GM23248 (cell line): ENCODE measurements at regions not wholly inside any gene's neighbourhood (a gene's known extent, or its start where the extent isn't known, plus 50 kb on each side); places are given as distances from the start of the nearest gene placed in this dataset.

Source experiments
- DNase-seq: peaks from one replicate; pipeline ENCODE4 v3.0.0-alpha.2; 2015
- H2AFZ ChIP-seq: fragments of 200-600 bp; sonication (generic); 2 replicates; pipeline ENCODE4 v1.6.1; 2016; ENCODE audit warnings: antibody characterized with exemption
- H3F3A ChIP-seq: fragments of 200-600 bp; sonication (generic); 2 replicates; pipeline ENCODE4 v1.6.1; 2016; ENCODE audit warnings: mild to moderate bottlenecking, antibody characterized with exemption, mixed run types; ENCODE audit not compliant: insufficient read depth
- H3K27ac ChIP-seq: fragments of 200-600 bp; sonication (generic); 2 replicates; pipeline ENCODE4 v1.5.1; 2016; ENCODE audit warnings: mild to moderate bottlenecking
- H3K27me3 ChIP-seq: fragments of 200-600 bp; sonication (generic); replicated peaks from 2 replicates; pipeline ENCODE4 v1.6.1; 2016; ENCODE audit warnings: mild to moderate bottlenecking; ENCODE audit not compliant: insufficient read depth
- H3K36me3 ChIP-seq: fragments of 200-600 bp; sonication (generic); 2 replicates; pipeline ENCODE4 v1.6.1; 2016; ENCODE audit warnings: low read depth, mild to moderate bottlenecking
- H3K4me1 ChIP-seq: fragments of 200-600 bp; sonication (generic); 2 replicates; pipeline ENCODE4 v1.6.1; 2016; ENCODE audit warnings: mild to moderate bottlenecking; ENCODE audit not compliant: insufficient read depth
- H3K4me2 ChIP-seq: fragments of 200-600 bp; sonication (generic); one replicate; pipeline ENCODE4 v1.6.1; 2016; ENCODE audit warnings: mild to moderate bottlenecking; ENCODE audit not compliant: unreplicated experiment
- H3K4me3 ChIP-seq: fragments of 200-600 bp; sonication (generic); 2 replicates; pipeline ENCODE4 v1.5.1; 2016; ENCODE audit warnings: mild to moderate bottlenecking
- H3K79me2 ChIP-seq: fragments of 200-600 bp; sonication (generic); 2 replicates; pipeline ENCODE4 v1.6.1; 2016; ENCODE audit warnings: mild to moderate bottlenecking; ENCODE audit not compliant: insufficient read depth
- H3K9ac ChIP-seq: fragments of 200-600 bp; sonication (generic); 2 replicates; pipeline ENCODE4 v1.6.1; 2016; ENCODE audit warnings: mild to moderate bottlenecking
- H3K9me2 ChIP-seq: fragments of 200-600 bp; sonication (generic); 2 replicates; pipeline ENCODE4 v1.6.1; 2016; ENCODE audit warnings: mixed run types, mild to moderate bottlenecking, moderate library complexity; ENCODE audit not compliant: insufficient read depth
- H3K9me3 ChIP-seq: fragments of 200-600 bp; sonication (generic); one replicate; pipeline ENCODE4 v1.6.1; 2017; ENCODE audit warnings: low read depth
- H4K20me1 ChIP-seq: fragments of 200-600 bp; sonication (generic); 2 replicates; pipeline ENCODE4 v1.6.0; 2016; ENCODE audit not compliant: insufficient read depth
- EZH2 ChIP-seq: fragments of 200-600 bp; sonication (generic); IDR thresholded peaks from 2 replicates; pipeline ENCODE4 v1.6.1; 2018; ENCODE audit warnings: antibody characterized with exemption, mild to moderate bottlenecking; ENCODE audit not compliant: insufficient read depth, poor library complexity, severe bottlenecking
- EZH2phosphoT487 ChIP-seq: fragments of 200-600 bp; sonication (generic); IDR thresholded peaks from 2 replicates; pipeline ENCODE4 v1.6.1; 2018; ENCODE audit warnings: antibody characterized with exemption, moderate library complexity, mild to moderate bottlenecking, low read depth; ENCODE audit not compliant: insufficient read depth
- WGBS, 2 experiments: methylation state at CpG; one replicate each; pipeline ENCODE4 v1.1.6; 2015 to 2017; ENCODE audit warnings: low lambda C conversion rate in 2 of 2, low coverage in 1 of 2; ENCODE audit errors: missing lambda C conversion rate in 2 of 2; 5-methylcytosine and 5-hydroxymethylcytosine counted together
- in situ Hi-C: fragments of 300-500 bp; cut with MboI; formaldehyde crosslinking; loops from 2 replicates; pipeline ENCODE4 v1.15.0; 2020

DNA sequence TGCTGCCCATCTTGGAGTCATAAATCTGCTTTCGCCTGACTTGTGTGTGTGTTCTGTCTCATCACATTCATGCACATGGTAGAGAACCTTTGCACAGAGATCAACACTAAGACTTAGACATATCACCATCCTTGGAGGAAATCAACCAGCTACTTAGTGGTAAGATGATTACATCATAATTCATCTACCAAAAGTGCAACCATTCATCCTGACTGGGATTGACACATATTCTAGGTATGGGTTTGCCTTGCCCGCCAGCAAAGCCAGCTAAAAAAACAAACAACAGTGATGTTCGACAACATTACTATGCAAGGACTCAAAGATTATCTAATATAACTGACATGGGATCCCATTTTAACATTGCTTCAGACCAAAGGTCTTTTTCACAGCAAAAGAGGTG is 228.7 kb downstream of the NUAK1 start:
- Histone ChIP-seq H3K9me2 (no peaks in the 10 kb centered on the region), H4K20me1 (no peaks in the 10 kb centered on the region), H3F3A (no peaks in the 10 kb centered on the region), H3K4me3 (no peak overlapping the region), H3K27me3 (no peaks in the 10 kb centered on the region), H3K9me3 (no peaks in the 10 kb centered on the region), H3K27ac (no peak overlapping the region), H3K9ac (no peak overlapping the region), H3K4me2 (no peak overlapping the region), H3K4me1 (no peaks in the 10 kb centered on the region), H3K36me3 (no peaks in the 10 kb centered on the region), H3K79me2 (no peaks in the 10 kb centered on the region), H2AFZ (no peak overlapping the region)
- TF ChIP-seq EZH2phosphoT487 (no peak), EZH2 (no peak)
- in situ Hi-C loops = no loop called here
- DNase-seq = no peak
- WGBS, 2 experiments = 83 to 86% methylated on average over 3 of the region's 3 CpGs

DNA sequence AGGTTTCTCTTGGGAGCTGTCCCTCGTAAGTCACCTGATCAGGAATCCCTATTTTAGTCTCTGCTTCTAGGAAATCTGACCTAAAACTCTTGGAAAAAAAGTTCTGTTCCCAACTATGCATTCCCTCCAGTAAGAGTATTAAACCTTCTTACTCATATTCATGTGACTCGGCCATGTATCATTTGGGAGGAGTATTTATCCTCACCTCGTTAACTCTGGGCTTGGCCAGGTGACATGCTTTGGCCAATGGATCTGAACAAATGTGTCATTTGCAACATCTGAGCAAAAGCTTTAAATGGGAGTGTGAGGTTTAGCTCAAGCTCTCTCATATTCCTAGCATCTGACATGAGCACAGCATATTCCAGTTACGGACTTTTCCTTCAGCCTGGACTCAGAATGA is 226.8 kb downstream of the NUAK1 start:
- H4K20me1 ChIP-seq = no peaks in the 10 kb centered on the region
- no peak overlapping the region for H3K9ac ChIP-seq
- 54% methylated on average over 4 of the region's 4 CpGs for WGBS, 2 experiments
- DNase-seq = peak; percentile 37
- TF ChIP-seq EZH2 = no peak
- TF ChIP-seq EZH2phosphoT487 = no peak
- H3K4me2 ChIP-seq = no peak overlapping the region
- peaks cover 9% of the 10 kb centered on the region; the same call in 1 of the 2 replicates for H3F3A ChIP-seq
- no peak overlapping the region for H3K4me3 ChIP-seq
- H2AFZ ChIP-seq = no peak overlapping the region
- no peaks in the 10 kb centered on the region for H3K9me3 ChIP-seq
- H3K9me2 ChIP-seq = no peaks in the 10 kb centered on the region; the same call in 1 of the 2 replicates
- H3K36me3 ChIP-seq = no peaks in the 10 kb centered on the region
- in situ Hi-C loops = no loop called here
- H3K79me2 ChIP-seq = no peaks in the 10 kb centered on the region
- peaks cover 11% of the 10 kb centered on the region for H3K4me1 ChIP-seq
- H3K27me3 ChIP-seq = no peaks in the 10 kb centered on the region
- H3K27ac ChIP-seq = no peak overlapping the region

DNA sequence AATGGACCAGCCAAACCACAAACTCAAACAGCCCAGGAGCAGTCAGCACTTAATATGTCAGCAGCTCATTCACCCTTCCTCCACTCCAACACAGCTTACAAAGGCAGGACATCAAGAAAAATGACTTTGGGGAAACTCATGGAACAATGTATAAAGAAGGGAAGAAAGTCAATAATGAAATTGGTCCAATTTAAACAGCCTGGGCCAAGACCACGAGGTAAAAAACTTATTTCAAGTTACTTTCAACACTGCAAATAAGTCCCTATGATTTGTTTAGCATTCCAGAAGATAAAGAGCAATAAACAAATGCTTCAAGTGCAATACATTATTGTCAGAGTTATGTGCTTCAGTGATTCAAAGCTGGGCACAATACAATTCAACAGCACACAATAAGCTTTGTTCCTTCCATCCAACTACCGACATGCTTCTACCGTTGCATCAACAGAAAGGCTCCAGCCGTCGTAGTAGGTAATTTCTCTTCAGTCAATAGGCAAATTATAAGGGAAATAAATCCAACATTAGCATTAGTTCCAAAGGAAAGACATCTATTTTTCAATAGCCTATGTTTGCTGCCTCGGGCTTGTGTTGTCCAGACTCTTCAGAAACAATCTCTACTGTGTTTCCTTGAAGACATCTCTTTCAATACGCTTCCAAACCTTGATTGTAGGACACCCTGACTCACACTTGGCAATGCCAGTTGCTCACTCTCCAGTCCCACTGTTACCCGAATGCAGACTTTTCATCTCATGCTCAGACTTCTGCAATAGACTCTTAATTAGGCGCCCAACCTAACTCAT is 225.7 kb downstream of the NUAK1 start:
- Histone ChIP-seq H3K27ac (no peak overlapping the region), H3K27me3 (no peaks in the 10 kb centered on the region), H3K9ac (no peak overlapping the region), H3K36me3 (no peaks in the 10 kb centered on the region), H3K9me3 (no peaks in the 10 kb centered on the region), H2AFZ (no peak overlapping the region), H3K79me2 (no peaks in the 10 kb centered on the region), H4K20me1 (no peaks in the 10 kb centered on the region), H3K4me2 (no peak overlapping the region), H3K9me2 (no peaks in the 10 kb centered on the region; the same call in 1 of the 2 replicates), H3F3A (peaks cover 9% of the 10 kb centered on the region; the same call in 1 of the 2 replicates), H3K4me1 (peaks cover 14% of the 10 kb centered on the region), H3K4me3 (no peak overlapping the region)
- no peak for TF ChIP-seq EZH2
- no peak for TF ChIP-seq EZH2phosphoT487
- no peak for DNase-seq
- WGBS, 2 experiments = 65% methylated on average over 9 of the region's 9 CpGs
- in situ Hi-C loops = no loop called here

DNA sequence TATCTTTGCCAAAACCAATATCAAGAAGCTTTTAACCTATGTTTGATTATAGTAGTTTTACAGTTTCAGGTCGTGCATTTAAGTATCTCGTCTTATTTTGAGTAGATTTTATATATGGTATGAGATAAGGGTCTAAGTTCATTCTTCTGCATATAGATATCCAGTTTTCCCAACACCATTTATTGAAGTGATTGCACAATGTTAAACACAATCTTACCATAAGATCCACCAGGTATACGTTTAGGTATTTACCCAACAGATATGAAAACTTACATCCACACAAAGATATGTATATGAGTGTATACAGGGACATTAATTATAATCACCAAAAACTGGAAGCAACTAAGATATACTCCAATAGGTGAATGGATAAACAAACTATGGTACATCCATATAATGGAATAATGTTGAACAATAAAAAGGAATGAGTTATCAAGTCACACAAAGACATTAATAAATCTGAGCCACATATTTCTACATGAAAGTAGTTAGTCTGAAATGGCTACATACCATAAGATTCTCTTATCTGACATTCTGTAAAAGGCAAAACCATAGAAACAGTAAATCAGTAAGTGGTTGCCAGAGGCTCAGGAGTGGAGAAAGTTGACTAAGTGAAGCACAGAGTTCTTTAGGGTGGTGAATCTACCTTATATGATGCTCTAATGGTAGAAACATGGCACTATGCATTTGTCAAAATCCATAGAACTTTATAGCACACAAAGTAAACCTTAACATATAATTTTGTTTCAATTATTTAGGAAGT is 222.6 kb downstream of the NUAK1 start:
- no peak overlapping the region for H3K4me3 ChIP-seq
- in situ Hi-C loops = no loop called here
- H3K79me2 ChIP-seq = no peaks in the 10 kb centered on the region
- H3K36me3 ChIP-seq = no peaks in the 10 kb centered on the region
- 62 to 67% methylated on average over 3 of the region's 3 CpGs for WGBS, 2 experiments
- no peaks in the 10 kb centered on the region for H3K9me3 ChIP-seq
- peaks cover under 1% of the 10 kb centered on the region; the same call in 1 of the 2 replicates for H3K9me2 ChIP-seq
- H3K27ac ChIP-seq = no peak overlapping the region
- no peaks in the 10 kb centered on the region for H4K20me1 ChIP-seq
- no peak for TF ChIP-seq EZH2phosphoT487
- no peak for TF ChIP-seq EZH2
- no peak for DNase-seq
- H3F3A ChIP-seq = peaks cover 9% of the 10 kb centered on the region; the same call in 1 of the 2 replicates
- 0 out of 2 replicates have a peak overlapping the region, but pooled peaks have one; percentile 2 for H2AFZ ChIP-seq
- peaks cover 14% of the 10 kb centered on the region for H3K4me1 ChIP-seq
- peak overlapping the region; percentile 16 for H3K4me2 ChIP-seq
- no peaks in the 10 kb centered on the region for H3K27me3 ChIP-seq
- H3K9ac ChIP-seq = no peak overlapping the region
